Smooth muscle cell (in vitro differentiated cells): ENCODE measurements at regions not wholly inside any gene's neighbourhood (a gene's known extent, or its start where the extent isn't known, plus 50 kb on each side); places are given as distances from the start of the nearest gene placed in this dataset.

Experiments used
- DNase-seq: peaks from one replicate; lab custom pipeline; 2025; ENCODE audit not compliant: unreplicated experiment; lab: John Stamatoyannopoulos, UW
- H2AFZ ChIP-seq: fragments of 200-600 bp; sonication (generic); 2 replicates; pipeline ENCODE4 v1.6.0; 2016; ENCODE audit warnings: antibody characterized with exemption, low read depth, mild to moderate bottlenecking
- H3F3A ChIP-seq: fragments of 200-600 bp; sonication (generic); 2 replicates; pipeline ENCODE4 v1.6.0; 2017; ENCODE audit warnings: antibody characterized with exemption, low read depth
- H3K27ac ChIP-seq: fragments of 200-600 bp; sonication (generic); 2 replicates; pipeline ENCODE4 v1.5.1; 2016; ENCODE audit warnings: low read depth, mild to moderate bottlenecking
- H3K27me3 ChIP-seq: fragments of 200-600 bp; sonication (generic); 2 replicates; pipeline ENCODE4 v1.6.1; 2016; ENCODE audit warnings: low read depth, mild to moderate bottlenecking
- H3K36me3 ChIP-seq: fragments of 200-600 bp; sonication (generic); 2 replicates; pipeline ENCODE4 v1.5.1; 2016; ENCODE audit warnings: low read depth
- H3K4me1 ChIP-seq: fragments of 200-600 bp; sonication (generic); 2 replicates; pipeline ENCODE4 v1.5.1; 2016; ENCODE audit warnings: low read depth
- H3K4me2 ChIP-seq: fragments of 200-600 bp; sonication (generic); 2 replicates; pipeline ENCODE4 v1.6.0; 2016; ENCODE audit warnings: mild to moderate bottlenecking
- H3K4me3 ChIP-seq: fragments of 200-600 bp; sonication (generic); 2 replicates; pipeline ENCODE4 v1.5.1; 2016; ENCODE audit warnings: mild to moderate bottlenecking
- H3K79me2 ChIP-seq: fragments of 200-600 bp; sonication (generic); 2 replicates; pipeline ENCODE4 v1.6.0; 2016; ENCODE audit warnings: low read depth, mild to moderate bottlenecking
- H3K9ac ChIP-seq: fragments of 200-600 bp; sonication (generic); 2 replicates; pipeline ENCODE4 v1.6.0; 2016; ENCODE audit warnings: low read depth
- H3K9me3 ChIP-seq: fragments of 200-600 bp; sonication (generic); replicated peaks from 2 replicates; pipeline ENCODE4 v1.5.1; 2016; ENCODE audit warnings: low read depth
- H4K20me1 ChIP-seq: fragments of 200-600 bp; sonication (generic); 2 replicates; pipeline ENCODE4 v1.6.0; 2016; ENCODE audit warnings: low read depth
- WGBS: methylation state at CpG from one replicate; pipeline ENCODE4 v1.1.7; 2016; ENCODE audit warnings: low lambda C conversion rate; 5-methylcytosine and 5-hydroxymethylcytosine counted together
- TF ChIP-seq, protein P1 (sequence below): fragments of 200-600 bp; sonication (generic); IDR thresholded peaks from 2 replicates; pipeline ENCODE4 v1.5.1; 2017; ENCODE audit warnings: borderline replicate concordance, mild to moderate bottlenecking, antibody characterized with exemption; ENCODE audit not compliant: insufficient read depth, poor library complexity, severe bottlenecking

DNA sequence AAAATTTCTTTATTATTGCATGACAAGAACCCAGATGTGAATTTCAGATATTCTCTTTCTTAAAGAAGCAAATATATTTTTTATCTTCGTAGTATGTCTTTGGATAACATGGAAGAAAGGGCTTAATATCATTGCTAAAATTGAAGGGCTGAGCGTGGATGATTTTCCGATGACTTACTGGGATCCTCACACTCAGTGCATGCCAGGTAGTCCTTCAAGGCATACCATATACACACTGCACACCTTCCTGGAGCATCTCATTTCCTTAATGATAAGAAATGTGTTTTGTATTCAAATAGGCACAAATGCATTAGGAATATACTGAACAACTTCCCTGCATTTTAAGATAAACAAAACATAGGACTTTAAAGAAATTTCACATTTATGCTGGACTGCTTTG, 193.9 kb upstream of the MAP3K7 start:
- Histone ChIP-seq H4K20me1 (no peaks in the 10 kb centered on the region), H3K4me1 (no peaks in the 10 kb centered on the region), H3K36me3 (no peaks in the 10 kb centered on the region), H3K27me3 (peaks cover 18% of the 10 kb centered on the region), H3K4me3 (no peak overlapping the region), H3K4me2 (no peak overlapping the region), H3K9me3 (no peaks in the 10 kb centered on the region), H3K9ac (no peak overlapping the region), H3K27ac (no peak overlapping the region), H3K79me2 (no peaks in the 10 kb centered on the region), H2AFZ (no peak overlapping the region), H3F3A (no peaks in the 10 kb centered on the region)
- 91% methylated on average over 3 of the region's 3 CpGs for WGBS
- TF ChIP-seq, protein P1, sequence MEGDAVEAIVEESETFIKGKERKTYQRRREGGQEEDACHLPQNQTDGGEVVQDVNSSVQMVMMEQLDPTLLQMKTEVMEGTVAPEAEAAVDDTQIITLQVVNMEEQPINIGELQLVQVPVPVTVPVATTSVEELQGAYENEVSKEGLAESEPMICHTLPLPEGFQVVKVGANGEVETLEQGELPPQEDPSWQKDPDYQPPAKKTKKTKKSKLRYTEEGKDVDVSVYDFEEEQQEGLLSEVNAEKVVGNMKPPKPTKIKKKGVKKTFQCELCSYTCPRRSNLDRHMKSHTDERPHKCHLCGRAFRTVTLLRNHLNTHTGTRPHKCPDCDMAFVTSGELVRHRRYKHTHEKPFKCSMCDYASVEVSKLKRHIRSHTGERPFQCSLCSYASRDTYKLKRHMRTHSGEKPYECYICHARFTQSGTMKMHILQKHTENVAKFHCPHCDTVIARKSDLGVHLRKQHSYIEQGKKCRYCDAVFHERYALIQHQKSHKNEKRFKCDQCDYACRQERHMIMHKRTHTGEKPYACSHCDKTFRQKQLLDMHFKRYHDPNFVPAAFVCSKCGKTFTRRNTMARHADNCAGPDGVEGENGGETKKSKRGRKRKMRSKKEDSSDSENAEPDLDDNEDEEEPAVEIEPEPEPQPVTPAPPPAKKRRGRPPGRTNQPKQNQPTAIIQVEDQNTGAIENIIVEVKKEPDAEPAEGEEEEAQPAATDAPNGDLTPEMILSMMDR = no peak
- DNase-seq = no peak

- Histone ChIP-seq H4K20me1 (no peaks in the 10 kb centered on the region), H3K27ac (no peak overlapping the region), H3K4me2 (no peak overlapping the region), H3K9ac (no peak overlapping the region), H3K4me3 (no peak overlapping the region), H3K27me3 (peaks cover 18% of the 10 kb centered on the region), H3K79me2 (no peaks in the 10 kb centered on the region), H3K4me1 (no peaks in the 10 kb centered on the region), H3F3A (no peaks in the 10 kb centered on the region), H3K9me3 (no peaks in the 10 kb centered on the region), H3K36me3 (no peaks in the 10 kb centered on the region), H2AFZ (no peak overlapping the region)
- TF ChIP-seq, protein P1 = no peak
- no peak for DNase-seq
- WGBS = 65% methylated on average over 1 of the region's 1 CpG
Observed at GRCh38 chr6:90780141-90780540, 193.3 kb upstream of the MAP3K7 start.

DNA sequence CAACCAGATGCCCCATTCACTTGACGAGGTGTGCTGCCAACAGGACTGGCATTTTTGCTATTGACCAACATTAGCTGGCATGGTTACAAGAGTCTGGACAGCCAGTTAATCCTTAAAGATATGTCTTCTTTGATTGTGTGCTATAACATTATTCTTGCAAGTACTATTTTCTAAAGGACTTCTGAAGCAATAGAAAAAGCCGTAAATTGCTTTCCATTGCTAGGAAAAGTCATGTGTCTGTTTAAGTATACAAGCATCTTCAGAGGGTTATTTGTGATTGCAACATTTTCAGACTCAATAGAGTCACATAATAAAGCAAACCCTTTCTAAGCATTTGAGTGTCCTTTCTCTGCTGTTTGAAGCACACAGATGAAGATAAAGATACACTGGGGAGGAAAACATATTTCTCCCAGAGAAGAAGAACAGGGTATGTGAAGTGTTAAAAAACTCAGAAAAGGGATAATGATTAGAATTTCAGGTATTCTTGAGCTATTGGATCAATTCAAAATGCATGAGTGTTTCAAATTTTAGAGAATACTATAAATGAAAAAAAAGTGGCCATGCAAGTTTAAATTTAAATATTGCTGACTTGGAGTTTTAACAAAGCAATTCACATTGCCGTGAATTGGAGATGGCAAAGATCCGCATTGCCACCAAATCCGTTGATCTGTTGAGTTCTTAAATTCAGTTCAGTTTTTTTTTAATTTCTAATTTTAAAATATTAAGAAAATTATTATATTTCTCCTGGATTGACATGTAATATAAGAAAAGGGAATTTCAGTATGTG, 191.7 kb upstream of the MAP3K7 start:
- TF ChIP-seq, protein P1 = no peak

GRCh38 chr6:90770778-90771177, 183.9 kb upstream of the MAP3K7 start:
- TF ChIP-seq, protein P1 = no peak

More for the DNA sequence above, 191.7 kb upstream of the MAP3K7 start:
- Histone ChIP-seq H3K4me2 (no peak overlapping the region), H3F3A (no peaks in the 10 kb centered on the region), H2AFZ (no peak overlapping the region), H3K4me3 (no peak overlapping the region), H3K4me1 (no peaks in the 10 kb centered on the region), H3K9ac (no peak overlapping the region), H3K27me3 (peaks cover 18% of the 10 kb centered on the region), H3K79me2 (no peaks in the 10 kb centered on the region), H3K9me3 (no peaks in the 10 kb centered on the region), H4K20me1 (no peaks in the 10 kb centered on the region), H3K27ac (no peak overlapping the region), H3K36me3 (no peaks in the 10 kb centered on the region)
- WGBS = 92% methylated on average over 5 of the region's 5 CpGs
- no peak for DNase-seq

More at GRCh38 chr6:90770778-90771177, 183.9 kb upstream of the MAP3K7 start:
- Histone ChIP-seq H3K79me2 (no peaks in the 10 kb centered on the region), H3K9ac (no peak overlapping the region), H3K27ac (no peak overlapping the region), H3F3A (no peaks in the 10 kb centered on the region), H3K4me3 (no peak overlapping the region), H3K4me2 (no peak overlapping the region), H3K27me3 (peaks cover 9% of the 10 kb centered on the region), H2AFZ (no peak overlapping the region), H3K36me3 (no peaks in the 10 kb centered on the region), H3K9me3 (no peaks in the 10 kb centered on the region), H3K4me1 (no peaks in the 10 kb centered on the region), H4K20me1 (no peaks in the 10 kb centered on the region)
- no peak for DNase-seq
